ENCODE measurements at regions not wholly inside any gene's neighbourhood (a gene's known extent, or its start where the extent isn't known, plus 50 kb on each side); places are given as distances from the start of the nearest gene placed in this dataset.
"Not testable (repeated sequence)": the region's sequence is repeated elsewhere in the genome, so short reads cannot be mapped to it uniquely, and the experiment has no call there.

DNA sequence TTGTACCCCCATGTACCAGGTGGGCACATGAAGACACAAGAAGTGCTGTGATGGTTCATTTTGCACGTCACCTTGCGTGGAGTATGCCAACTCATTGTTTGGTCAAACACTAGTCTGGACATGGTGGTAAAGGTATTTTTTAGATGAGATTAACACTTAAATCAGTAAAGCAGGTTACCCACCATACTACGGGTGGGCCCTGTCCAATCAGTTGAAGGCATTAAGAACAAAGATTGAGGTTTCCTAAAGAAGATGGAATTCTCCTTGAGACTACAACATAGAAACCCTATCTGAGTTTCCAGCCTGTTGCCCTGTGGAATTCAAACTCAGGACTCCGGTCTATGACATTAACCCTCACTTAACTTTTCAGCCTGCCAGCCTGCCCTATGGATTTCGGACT is 118.4 kb downstream of the RPLP1 start:
- 98% methylated on average over 5 of the region's 5 CpGs for WGBS
- no peak for TF ChIP-seq EP300 (IDR thresholded peaks at IDR 0.05)
- no peak for TF ChIP-seq POLR2A (IDR thresholded peaks at IDR 0.05; ENCODE audit: low read depth)
- no peak for TF ChIP-seq POLR2AphosphoS5 (IDR thresholded peaks at IDR 0.05)
- TF ChIP-seq, protein P1, sequence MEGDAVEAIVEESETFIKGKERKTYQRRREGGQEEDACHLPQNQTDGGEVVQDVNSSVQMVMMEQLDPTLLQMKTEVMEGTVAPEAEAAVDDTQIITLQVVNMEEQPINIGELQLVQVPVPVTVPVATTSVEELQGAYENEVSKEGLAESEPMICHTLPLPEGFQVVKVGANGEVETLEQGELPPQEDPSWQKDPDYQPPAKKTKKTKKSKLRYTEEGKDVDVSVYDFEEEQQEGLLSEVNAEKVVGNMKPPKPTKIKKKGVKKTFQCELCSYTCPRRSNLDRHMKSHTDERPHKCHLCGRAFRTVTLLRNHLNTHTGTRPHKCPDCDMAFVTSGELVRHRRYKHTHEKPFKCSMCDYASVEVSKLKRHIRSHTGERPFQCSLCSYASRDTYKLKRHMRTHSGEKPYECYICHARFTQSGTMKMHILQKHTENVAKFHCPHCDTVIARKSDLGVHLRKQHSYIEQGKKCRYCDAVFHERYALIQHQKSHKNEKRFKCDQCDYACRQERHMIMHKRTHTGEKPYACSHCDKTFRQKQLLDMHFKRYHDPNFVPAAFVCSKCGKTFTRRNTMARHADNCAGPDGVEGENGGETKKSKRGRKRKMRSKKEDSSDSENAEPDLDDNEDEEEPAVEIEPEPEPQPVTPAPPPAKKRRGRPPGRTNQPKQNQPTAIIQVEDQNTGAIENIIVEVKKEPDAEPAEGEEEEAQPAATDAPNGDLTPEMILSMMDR (IDR thresholded peaks at IDR 0.05): no peak
- no peaks in the 10 kb centered on the region for H3K9me3 ChIP-seq
- no peaks in the 10 kb centered on the region for H3K36me3 ChIP-seq
- DNase-seq (ENCODE audit: extremely low spot score): no peak
- H3K4me3 ChIP-seq: no peak overlapping the region
- no peak overlapping the region for H3K27ac ChIP-seq (replicated peaks in 1 of 4)
- H3K4me1 ChIP-seq: no peaks in the 10 kb centered on the region
- H3K27me3 ChIP-seq: peaks cover 0 to 5% (median 0%) of the 10 kb centered on the region in 4 donors
- intact Hi-C loops (cut with DNase I): no loop called here

DNA sequence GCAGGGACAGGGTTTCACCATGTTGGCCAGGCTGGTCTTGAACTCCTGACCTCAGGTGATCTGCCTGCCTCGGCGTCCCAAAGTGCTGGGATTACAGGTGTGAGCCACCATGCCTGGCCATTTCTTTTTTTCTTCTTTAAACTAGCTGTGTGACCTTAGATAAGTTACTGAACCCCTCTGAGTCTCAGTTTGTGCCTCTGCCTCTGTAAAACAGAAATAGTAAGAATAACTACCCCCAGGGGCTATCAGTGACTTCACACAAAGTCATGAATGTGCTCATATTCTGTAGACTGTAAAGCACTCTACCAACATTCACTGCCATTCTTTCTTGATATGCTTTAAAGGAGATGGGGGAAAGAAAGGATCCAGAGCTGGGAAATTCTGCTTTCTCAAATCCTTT is 120.7 kb downstream of the RPLP1 start:
- DNase-seq (ENCODE audit: extremely low spot score); H3K27ac ChIP-seq (replicated peaks in 1 of 4); H3K4me1 ChIP-seq; intact Hi-C loops (cut with DNase I); H3K27me3 ChIP-seq; H3K4me3 ChIP-seq; H3K36me3 ChIP-seq; H3K9me3 ChIP-seq: not testable (repeated sequence)
- 90% methylated on average over 2 of the region's 2 CpGs for WGBS

DNA sequence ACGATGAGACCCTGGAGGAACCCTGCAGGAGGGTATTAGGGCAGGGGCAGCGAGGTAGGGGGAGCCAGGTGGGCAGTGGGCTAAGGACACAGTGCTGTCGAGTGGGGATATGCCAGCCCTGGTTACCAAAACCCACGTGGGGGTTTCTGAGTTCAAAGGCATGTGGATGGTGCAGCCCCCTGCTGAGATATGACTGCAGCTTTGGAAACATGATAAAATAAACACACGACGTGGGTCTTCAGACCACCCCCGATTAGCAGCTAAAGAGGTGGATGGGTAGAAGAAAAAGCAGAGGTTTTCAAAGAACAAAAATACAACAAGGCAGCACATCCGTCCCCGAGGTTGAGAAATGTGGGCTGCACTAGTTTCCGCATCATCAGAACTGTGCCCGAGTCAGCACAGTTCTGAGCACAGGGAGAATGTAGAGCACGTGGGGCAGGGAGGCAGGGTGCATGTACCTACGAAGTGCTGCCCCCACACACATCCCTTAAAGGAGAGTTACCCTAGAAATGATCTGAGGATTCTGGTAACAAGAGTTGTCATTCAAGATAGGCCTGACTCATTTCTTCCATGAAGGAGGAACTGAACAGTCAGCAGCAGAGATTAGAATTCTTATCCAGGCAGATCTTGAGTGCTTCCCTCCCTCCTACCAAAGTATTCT is 121.3 kb downstream of the RPLP1 start:
- H3K4me3 ChIP-seq: no peak overlapping the region
- intact Hi-C loops (cut with DNase I): no loop called here
- TF ChIP-seq EP300 (IDR thresholded peaks at IDR 0.05): no peak
- TF ChIP-seq POLR2A (IDR thresholded peaks at IDR 0.05; ENCODE audit: low read depth): no peak
- TF ChIP-seq, protein P1 (IDR thresholded peaks at IDR 0.05): no peak
- no peak for TF ChIP-seq POLR2AphosphoS5 (IDR thresholded peaks at IDR 0.05)
- H3K36me3 ChIP-seq: no peaks in the 10 kb centered on the region
- H3K9me3 ChIP-seq: no peaks in the 10 kb centered on the region
- peaks cover 0 to 3% (median under 1%) of the 10 kb centered on the region in 4 donors for H3K4me1 ChIP-seq
- 69% methylated on average over 13 of the region's 13 CpGs for WGBS
- peaks cover 0 to 5% (median 0%) of the 10 kb centered on the region in 4 donors for H3K27me3 ChIP-seq
- DNase-seq (ENCODE audit: extremely low spot score): no peak
- H3K27ac ChIP-seq (replicated peaks in 1 of 4): no peak overlapping the region

DNA sequence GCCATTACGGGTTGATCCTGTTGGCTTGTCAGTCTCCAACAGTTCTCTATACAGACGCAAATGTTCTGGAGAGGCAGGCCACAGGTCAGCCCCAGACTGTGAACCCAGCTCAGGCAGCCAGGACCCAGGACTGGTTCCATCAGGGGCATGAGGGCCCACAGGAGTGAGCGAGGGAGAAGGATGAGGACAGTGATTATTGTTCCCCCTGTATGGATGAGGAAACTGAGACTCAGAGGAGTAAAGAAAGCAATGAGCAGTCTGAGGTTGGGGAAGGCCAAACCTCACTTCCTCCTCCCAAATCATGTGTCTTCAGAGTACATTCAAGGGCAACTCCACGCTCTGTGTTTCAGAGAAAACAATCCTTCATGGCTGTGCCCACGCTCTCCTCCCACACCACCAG is 121.9 kb downstream of the RPLP1 start:
- TF ChIP-seq, protein P1 (IDR thresholded peaks at IDR 0.05): no peak
- TF ChIP-seq EP300 (IDR thresholded peaks at IDR 0.05) (no peak), POLR2A (IDR thresholded peaks at IDR 0.05; ENCODE audit: low read depth) (no peak), POLR2AphosphoS5 (IDR thresholded peaks at IDR 0.05) (no peak)
- H3K4me3 ChIP-seq: no peak overlapping the region
- peaks cover 0 to 7% (median 3%) of the 10 kb centered on the region in 4 donors for H3K4me1 ChIP-seq
- no peaks in the 10 kb centered on the region for H3K9me3 ChIP-seq
- WGBS: 90% methylated on average over 4 of the region's 5 CpGs
- no peak overlapping the region for H3K27ac ChIP-seq (replicated peaks in 1 of 4)
- H3K36me3 ChIP-seq: no peaks in the 10 kb centered on the region
- intact Hi-C loops (cut with DNase I): no loop called here
- H3K27me3 ChIP-seq: peaks cover 0 to 5% (median 0%) of the 10 kb centered on the region in 4 donors
- no peak for DNase-seq (ENCODE audit: extremely low spot score)

DNA sequence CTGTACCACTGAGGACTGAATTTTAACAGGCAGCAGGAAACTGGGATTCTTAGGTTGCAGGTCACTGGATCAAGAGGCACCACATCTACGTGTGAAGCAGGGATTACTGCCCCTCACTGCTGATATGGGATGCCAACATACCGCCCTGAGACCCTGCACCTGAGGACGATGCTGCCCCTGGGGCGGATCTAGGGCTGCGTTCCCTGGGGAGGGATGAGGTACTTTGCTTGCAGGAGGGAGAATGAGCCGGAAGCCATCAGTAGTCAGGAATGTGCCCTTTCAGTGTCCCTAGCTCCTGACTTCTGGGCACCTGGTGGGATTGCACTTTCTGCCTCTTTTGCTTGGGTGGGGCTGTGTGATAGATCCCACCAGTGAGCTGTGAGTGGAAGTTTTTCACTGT is 122.8 kb downstream of the RPLP1 start:
- intact Hi-C loops (cut with DNase I): no loop called here
- Histone ChIP-seq H3K4me3 (no peak overlapping the region), H3K36me3 (no peaks in the 10 kb centered on the region), H3K4me1 (peaks cover 0 to 7% (median 3%) of the 10 kb centered on the region in 4 donors), H3K27ac (replicated peaks in 1 of 4) (no peak overlapping the region), H3K27me3 (peaks cover 0 to 5% (median 0%) of the 10 kb centered on the region in 4 donors), H3K9me3 (no peaks in the 10 kb centered on the region)
- no peak for TF ChIP-seq POLR2A (IDR thresholded peaks at IDR 0.05; ENCODE audit: low read depth)
- TF ChIP-seq POLR2AphosphoS5 (IDR thresholded peaks at IDR 0.05): no peak
- TF ChIP-seq EP300 (IDR thresholded peaks at IDR 0.05): no peak
- TF ChIP-seq, protein P1 (IDR thresholded peaks at IDR 0.05): no peak
- DNase-seq (ENCODE audit: extremely low spot score): no peak
- WGBS: 93% methylated on average over 5 of the region's 6 CpGs

All from esophagus muscularis mucosa (tissue), 4 donors.